Osteoblast (primary cell): ENCODE measurements at regions not wholly inside any gene's neighbourhood (a gene's known extent, or its start where the extent isn't known, plus 50 kb on each side); places are given as distances from the start of the nearest gene placed in this dataset.

ENCODE experiments used
- DNase-seq: peaks from one replicate; pipeline ENCODE4 v3.0.0; 2011; ENCODE audit warnings: low spot score, mixed read lengths; ENCODE audit not compliant: insufficient read length; ENCODE audit errors: missing footprints
- H2AFZ ChIP-seq: 2 replicates; pipeline ENCODE4 v1.6.0; 2011; ENCODE audit warnings: mild to moderate bottlenecking, low read length
- H3K27ac ChIP-seq: 2 replicates; pipeline ENCODE4 v1.5.1; 2011; ENCODE audit warnings: mild to moderate bottlenecking, low read depth, low read length, moderate library complexity
- H3K27me3 ChIP-seq: 2 replicates; pipeline ENCODE4 v1.6.0; 2012; ENCODE audit warnings: mild to moderate bottlenecking, control low read depth, inconsistent platforms, low read length, moderate library complexity; ENCODE audit not compliant: insufficient read depth
- H3K36me3 ChIP-seq: 2 replicates; pipeline ENCODE4 v1.5.1; 2011; ENCODE audit warnings: mild to moderate bottlenecking, low read length, control low read depth, moderate library complexity; ENCODE audit not compliant: insufficient read depth
- H3K4me1 ChIP-seq: 2 replicates; pipeline ENCODE4 v1.5.1; 2011; ENCODE audit warnings: mild to moderate bottlenecking, low read length, control low read depth, moderate library complexity; ENCODE audit not compliant: insufficient read depth
- H3K4me2 ChIP-seq: 2 replicates; pipeline ENCODE4 v1.6.0; 2011; ENCODE audit warnings: mild to moderate bottlenecking, low read length; ENCODE audit not compliant: insufficient read depth
- H3K4me3 ChIP-seq: fragments of 200-600 bp; sonication (generic); 3 replicates; pipeline ENCODE4 v1.5.1; 2012; ENCODE audit warnings: mild to moderate bottlenecking, low read length, inconsistent platforms; ENCODE audit not compliant: insufficient read depth
- H3K79me2 ChIP-seq: 2 replicates; pipeline ENCODE4 v1.6.0; 2012; ENCODE audit warnings: mild to moderate bottlenecking, low read length, control low read depth, inconsistent platforms; ENCODE audit not compliant: insufficient read depth
- H3K9me3 ChIP-seq: 2 replicates; pipeline ENCODE4 v1.5.1; 2011; ENCODE audit warnings: low read depth, low read length, control low read depth
- H4K20me1 ChIP-seq: 2 replicates; pipeline ENCODE4 v1.6.0; 2012; ENCODE audit warnings: mild to moderate bottlenecking, low read length, control low read depth; ENCODE audit not compliant: insufficient read depth
- TF ChIP-seq, protein P1 (sequence below): IDR thresholded peaks from 2 replicates; pipeline ENCODE4 v1.5.1; 2011; ENCODE audit warnings: mild to moderate bottlenecking, low read depth, low read length, moderate library complexity; ENCODE audit errors: extremely low read depth

DNA sequence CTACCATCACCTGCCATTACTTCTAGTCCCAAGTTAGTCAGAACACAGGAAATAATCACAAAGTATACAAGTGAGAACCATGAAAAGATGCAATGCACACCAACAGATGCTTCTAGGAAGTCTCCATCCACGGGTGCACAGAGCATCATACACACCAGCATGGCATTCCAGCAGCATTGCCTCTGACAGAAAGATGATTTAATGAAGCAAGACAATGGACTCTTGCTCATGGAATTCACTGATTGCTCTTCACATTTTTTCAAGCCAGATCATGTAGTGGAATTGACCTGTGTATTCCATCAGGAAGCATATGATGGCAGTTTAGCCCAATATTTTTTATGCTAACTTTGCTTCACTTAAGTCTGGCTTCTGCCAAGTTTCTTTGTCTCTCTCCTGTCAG lies 406.3 kb upstream of the RGS17 start:
- H3K27ac ChIP-seq = no peak overlapping the region
- H3K4me2 ChIP-seq = no peak overlapping the region
- no peaks in the 10 kb centered on the region for H3K9me3 ChIP-seq
- no peaks in the 10 kb centered on the region for H4K20me1 ChIP-seq
- no peaks in the 10 kb centered on the region for H3K4me1 ChIP-seq
- DNase-seq = no peak
- TF ChIP-seq, protein P1, sequence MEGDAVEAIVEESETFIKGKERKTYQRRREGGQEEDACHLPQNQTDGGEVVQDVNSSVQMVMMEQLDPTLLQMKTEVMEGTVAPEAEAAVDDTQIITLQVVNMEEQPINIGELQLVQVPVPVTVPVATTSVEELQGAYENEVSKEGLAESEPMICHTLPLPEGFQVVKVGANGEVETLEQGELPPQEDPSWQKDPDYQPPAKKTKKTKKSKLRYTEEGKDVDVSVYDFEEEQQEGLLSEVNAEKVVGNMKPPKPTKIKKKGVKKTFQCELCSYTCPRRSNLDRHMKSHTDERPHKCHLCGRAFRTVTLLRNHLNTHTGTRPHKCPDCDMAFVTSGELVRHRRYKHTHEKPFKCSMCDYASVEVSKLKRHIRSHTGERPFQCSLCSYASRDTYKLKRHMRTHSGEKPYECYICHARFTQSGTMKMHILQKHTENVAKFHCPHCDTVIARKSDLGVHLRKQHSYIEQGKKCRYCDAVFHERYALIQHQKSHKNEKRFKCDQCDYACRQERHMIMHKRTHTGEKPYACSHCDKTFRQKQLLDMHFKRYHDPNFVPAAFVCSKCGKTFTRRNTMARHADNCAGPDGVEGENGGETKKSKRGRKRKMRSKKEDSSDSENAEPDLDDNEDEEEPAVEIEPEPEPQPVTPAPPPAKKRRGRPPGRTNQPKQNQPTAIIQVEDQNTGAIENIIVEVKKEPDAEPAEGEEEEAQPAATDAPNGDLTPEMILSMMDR = no peak
- H3K4me3 ChIP-seq = no peak overlapping the region
- no peaks in the 10 kb centered on the region for H3K27me3 ChIP-seq
- H2AFZ ChIP-seq = no peak overlapping the region
- no peaks in the 10 kb centered on the region for H3K79me2 ChIP-seq
- H3K36me3 ChIP-seq = no peaks in the 10 kb centered on the region

DNA sequence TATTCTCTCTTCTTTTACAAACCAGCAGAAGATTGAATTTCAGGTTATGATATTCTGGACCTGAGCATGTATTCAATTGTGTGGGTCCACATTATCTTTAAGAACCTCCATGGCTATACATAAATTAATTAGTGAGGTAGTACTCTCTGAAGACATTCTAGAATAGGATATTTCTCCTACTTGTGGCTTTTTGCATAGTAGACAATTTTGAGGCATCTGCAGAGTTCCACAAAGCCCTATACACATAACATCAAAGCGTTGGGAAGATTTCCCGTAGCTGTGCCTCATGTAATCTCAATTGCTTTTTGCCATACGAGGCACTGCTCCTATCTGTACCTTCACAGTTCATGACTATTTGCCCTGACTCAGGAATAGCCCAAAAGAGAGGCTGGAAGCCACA lies 395.4 kb upstream of the RGS17 start:
- no peaks in the 10 kb centered on the region for H3K36me3 ChIP-seq
- H3K27ac ChIP-seq = no peak overlapping the region
- no peaks in the 10 kb centered on the region for H3K27me3 ChIP-seq
- no peak overlapping the region for H3K4me2 ChIP-seq
- H2AFZ ChIP-seq = no peak overlapping the region
- no peaks in the 10 kb centered on the region for H3K79me2 ChIP-seq
- TF ChIP-seq, protein P1 = no peak
- no peak for DNase-seq
- H3K9me3 ChIP-seq = no peaks in the 10 kb centered on the region
- H3K4me1 ChIP-seq = no peaks in the 10 kb centered on the region
- H3K4me3 ChIP-seq = no peak overlapping the region
- H4K20me1 ChIP-seq = no peaks in the 10 kb centered on the region

DNA sequence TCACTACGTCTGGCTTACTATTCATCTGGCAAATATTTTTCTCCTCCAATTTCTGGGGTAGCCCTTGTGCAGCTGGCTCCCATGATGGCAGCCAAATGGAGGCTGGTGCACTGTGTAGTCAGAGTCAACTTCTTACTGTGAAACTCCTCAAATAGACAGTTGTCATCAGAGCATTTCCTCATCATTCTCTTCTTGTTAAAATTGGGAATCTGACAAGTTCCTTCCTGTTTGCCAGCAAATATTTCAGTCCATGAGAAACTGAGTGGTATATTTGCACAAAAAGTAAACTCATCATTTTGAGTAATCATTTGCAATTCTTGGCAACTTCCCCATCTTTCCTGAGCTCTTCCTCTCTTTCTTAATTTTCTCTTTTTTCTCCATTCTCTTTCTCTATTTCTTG lies 394.9 kb upstream of the RGS17 start:
- Histone ChIP-seq H2AFZ (no peak overlapping the region), H3K9me3 (no peaks in the 10 kb centered on the region), H3K4me2 (no peak overlapping the region), H3K36me3 (no peaks in the 10 kb centered on the region), H3K4me1 (no peaks in the 10 kb centered on the region), H4K20me1 (no peaks in the 10 kb centered on the region), H3K4me3 (no peak overlapping the region), H3K27me3 (no peaks in the 10 kb centered on the region), H3K79me2 (no peaks in the 10 kb centered on the region), H3K27ac (no peak overlapping the region)
- TF ChIP-seq, protein P1 = no peak
- no peak for DNase-seq

DNA sequence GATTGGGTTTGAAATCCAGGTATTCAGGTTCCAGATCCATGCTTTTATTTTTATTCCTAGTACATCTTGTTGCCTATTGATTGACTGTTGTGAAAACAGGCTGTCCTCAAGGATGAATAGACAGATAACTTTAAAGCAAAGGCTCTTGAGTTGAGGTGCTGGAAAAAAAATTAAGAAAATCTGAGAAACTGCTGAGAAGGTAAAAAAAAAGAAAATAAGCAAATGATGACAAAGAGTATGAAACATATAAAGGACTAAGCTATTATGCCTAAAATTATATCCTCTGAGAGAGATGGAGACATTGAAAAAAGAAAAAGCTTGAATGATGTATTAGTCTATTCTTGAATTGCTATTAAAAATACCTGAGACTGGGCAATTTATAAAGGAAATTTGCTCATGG lies 392.3 kb upstream of the RGS17 start:
- TF ChIP-seq, protein P1 = no peak
- H3K27me3 ChIP-seq = no peaks in the 10 kb centered on the region
- no peak overlapping the region for H3K27ac ChIP-seq
- H3K9me3 ChIP-seq = no peaks in the 10 kb centered on the region
- no peaks in the 10 kb centered on the region for H3K36me3 ChIP-seq
- no peaks in the 10 kb centered on the region for H3K79me2 ChIP-seq
- no peak overlapping the region for H3K4me3 ChIP-seq
- no peaks in the 10 kb centered on the region for H3K4me1 ChIP-seq
- no peak overlapping the region for H3K4me2 ChIP-seq
- no peak for DNase-seq
- no peak overlapping the region for H2AFZ ChIP-seq
- H4K20me1 ChIP-seq = no peaks in the 10 kb centered on the region
